ENCODE measurements at regions not wholly inside any gene's neighbourhood (a gene's known extent, or its start where the extent isn't known, plus 50 kb on each side); places are given as distances from the start of the nearest gene placed in this dataset.
A peak's percentile ranks its signal among the peaks of the same experiment; 100 is the strongest.
"Not testable (repeated sequence)": the region's sequence is repeated elsewhere in the genome, so short reads cannot be mapped to it uniquely, and the experiment has no call there.

GRCh38 chr12:92070054-92070863, 75.4 kb downstream of the BTG1 start:
- no peak for TF ChIP-seq POLR2A (IDR thresholded peaks at IDR 0.05; ENCODE audit: low read depth, low read length)
- FAIRE-seq (no peak), DNase-seq (ENCODE audit: insufficient read length, low spot score) (no peak)

GRCh38 chr12:92068459-92068858, 77.2 kb downstream of the BTG1 start:
- FAIRE-seq (peak; percentile 6), DNase-seq (ENCODE audit: insufficient read length, low spot score) (no peak)
- TF ChIP-seq POLR2A (IDR thresholded peaks at IDR 0.05; ENCODE audit: low read depth, low read length), result no peak

DNA sequence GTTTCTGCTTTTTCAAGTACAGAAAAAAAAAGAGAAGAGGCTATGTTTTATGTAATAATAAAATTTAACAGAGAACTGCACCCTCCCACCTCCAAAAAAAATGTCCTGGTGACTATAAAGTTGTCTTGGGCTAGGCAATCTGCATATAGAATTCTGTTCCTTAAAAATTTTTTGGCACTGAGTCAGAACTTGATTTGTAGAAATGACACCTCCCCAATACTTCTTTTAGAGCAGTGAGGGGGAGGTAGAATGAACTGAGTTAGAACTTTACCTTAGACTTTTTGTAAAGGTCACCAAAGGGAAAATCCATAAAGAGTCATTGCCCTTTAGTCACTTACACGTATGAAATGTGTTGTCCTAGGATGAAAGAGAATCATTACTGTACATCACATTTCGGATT, 80.0 kb downstream of the BTG1 start:
- DNase-seq (ENCODE audit: insufficient read length, low spot score), result no peak
- FAIRE-seq, result peak; percentile 50
- TF ChIP-seq POLR2A (IDR thresholded peaks at IDR 0.05; ENCODE audit: low read depth, low read length), result no peak

DNA sequence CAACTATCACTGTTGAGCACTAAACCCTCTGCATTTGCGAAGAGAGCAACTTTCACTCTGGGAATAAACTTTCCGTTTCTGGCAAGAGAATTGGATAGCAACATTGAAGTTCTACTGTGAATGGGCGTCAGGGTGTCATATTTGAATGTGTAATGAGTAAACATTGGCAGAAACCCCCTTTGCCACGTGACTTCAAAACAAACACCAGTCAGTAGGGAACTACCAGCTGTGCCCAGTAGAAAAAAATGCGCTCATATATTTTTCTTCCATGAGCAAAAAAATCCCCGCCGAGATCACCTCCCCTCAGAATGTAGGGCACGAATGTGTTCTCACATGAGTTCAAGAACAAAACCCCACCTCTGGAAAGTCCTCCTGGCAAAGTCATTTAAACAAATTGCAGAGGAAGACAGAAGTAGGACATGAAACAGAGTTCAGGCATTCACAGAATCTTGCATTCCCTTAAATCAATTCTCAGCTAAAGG, 80.6 kb downstream of the BTG1 start:
- TF ChIP-seq POLR2A (IDR thresholded peaks at IDR 0.05; ENCODE audit: low read depth, low read length), result no peak
- DNase-seq (ENCODE audit: insufficient read length, low spot score) (no peak), FAIRE-seq (peak; percentile 75)

DNA sequence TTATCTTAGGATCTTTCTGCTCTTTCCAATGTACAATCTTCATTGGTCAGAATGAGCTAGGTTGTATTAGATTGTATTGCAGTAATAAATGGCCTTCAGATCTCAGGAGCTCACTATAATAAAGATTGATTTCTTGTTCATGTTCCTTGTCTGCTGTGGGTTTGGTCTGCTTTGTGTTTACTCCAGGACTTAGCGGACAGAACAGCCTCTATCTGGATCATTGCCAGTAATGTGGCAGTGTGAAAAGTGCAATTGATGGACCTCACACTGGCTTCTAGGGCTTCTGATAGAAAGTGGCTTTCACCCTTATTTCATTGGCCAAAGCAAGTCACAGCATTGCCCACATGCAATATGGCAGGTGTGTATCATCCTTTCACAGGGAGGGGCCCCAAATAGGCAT, 81.2 kb downstream of the BTG1 start:
- FAIRE-seq (peak; percentile 30), DNase-seq (ENCODE audit: insufficient read length, low spot score) (no peak)
- no peak for TF ChIP-seq POLR2A (IDR thresholded peaks at IDR 0.05; ENCODE audit: low read depth, low read length)

DNA sequence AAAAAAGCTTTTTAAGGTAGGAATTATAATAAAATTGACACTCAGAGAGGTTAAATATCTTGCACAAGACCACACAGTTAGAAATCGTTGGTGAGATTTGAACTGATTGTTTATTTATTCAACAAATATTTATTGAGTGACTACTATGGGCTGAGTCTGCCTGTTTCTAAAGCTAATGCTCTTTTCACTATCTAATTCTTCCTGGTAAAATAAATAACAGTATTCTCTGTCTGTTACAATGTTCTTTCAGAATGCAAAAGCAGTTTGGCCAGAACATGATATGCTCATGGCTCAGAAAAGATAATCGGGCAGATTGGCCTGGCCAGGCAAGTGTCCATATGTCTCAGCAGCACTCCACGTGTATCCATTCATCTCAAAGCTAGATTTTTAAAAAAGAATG, 82.0 kb downstream of the BTG1 start:
- FAIRE-seq (no peak), DNase-seq (ENCODE audit: insufficient read length, low spot score) (no peak)
- no peak for TF ChIP-seq POLR2A (IDR thresholded peaks at IDR 0.05; ENCODE audit: low read depth, low read length)

DNA sequence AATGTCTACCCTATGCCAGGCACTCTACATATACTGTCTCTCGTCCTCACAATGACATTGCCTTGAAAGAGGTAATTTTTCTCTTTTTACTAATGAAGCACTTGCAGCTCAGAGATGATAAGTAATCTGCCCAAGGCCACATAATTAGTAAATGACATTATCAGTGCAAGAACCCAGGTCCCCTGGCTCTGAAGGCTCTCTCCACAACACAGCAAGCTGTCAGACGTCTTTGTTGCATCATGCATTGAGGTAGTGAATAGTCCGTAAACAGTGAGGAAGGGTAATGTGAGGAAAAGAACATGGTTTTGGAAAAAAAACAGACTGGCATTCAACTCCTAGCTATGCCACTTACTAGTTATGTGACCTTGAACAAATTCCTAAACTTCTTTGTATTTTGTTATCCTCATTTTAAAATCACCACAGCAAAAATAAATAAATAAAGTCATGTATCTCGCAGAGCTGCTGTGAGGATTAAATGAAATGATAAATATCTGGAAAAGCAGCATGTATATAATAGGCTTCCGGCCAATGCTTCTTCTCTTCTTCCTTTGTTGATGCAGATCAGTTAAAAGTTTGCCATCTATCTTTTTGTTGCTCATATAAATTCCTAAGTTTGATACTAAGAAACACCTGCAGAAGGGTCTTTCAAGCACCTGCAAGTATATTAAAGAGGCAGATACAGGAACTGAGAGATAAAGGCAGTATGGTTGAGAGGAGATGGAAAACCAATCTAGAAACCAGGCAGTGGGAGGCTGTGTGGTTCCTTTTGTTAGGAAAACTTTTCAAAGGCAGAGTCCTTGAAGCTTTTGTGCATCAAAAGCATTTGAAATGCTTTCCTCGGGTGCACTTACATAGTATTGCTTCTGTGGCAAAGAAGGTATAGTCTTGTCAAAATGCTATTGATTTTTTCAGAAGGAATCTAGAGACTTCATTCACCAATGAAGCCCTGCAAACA, 82.8 kb downstream of the BTG1 start:
- no peak for TF ChIP-seq POLR2A (IDR thresholded peaks at IDR 0.05; ENCODE audit: low read depth, low read length)
- no peak for DNase-seq (ENCODE audit: insufficient read length, low spot score)
- no peak for FAIRE-seq

GRCh38 chr12:92061061-92061460, 84.6 kb downstream of the BTG1 start:
- TF ChIP-seq POLR2A (IDR thresholded peaks at IDR 0.05; ENCODE audit: low read depth, low read length), result no peak
- FAIRE-seq (no peak), DNase-seq (ENCODE audit: insufficient read length, low spot score) (no peak)

- TF ChIP-seq POLR2A (IDR thresholded peaks at IDR 0.05; ENCODE audit: low read depth, low read length), result no peak
- no peak for DNase-seq (ENCODE audit: insufficient read length, low spot score)
- FAIRE-seq, result peak; percentile 95
These were observed 85.7 kb downstream of the BTG1 start for GRCh38 chr12:92059960-92060359.

DNA sequence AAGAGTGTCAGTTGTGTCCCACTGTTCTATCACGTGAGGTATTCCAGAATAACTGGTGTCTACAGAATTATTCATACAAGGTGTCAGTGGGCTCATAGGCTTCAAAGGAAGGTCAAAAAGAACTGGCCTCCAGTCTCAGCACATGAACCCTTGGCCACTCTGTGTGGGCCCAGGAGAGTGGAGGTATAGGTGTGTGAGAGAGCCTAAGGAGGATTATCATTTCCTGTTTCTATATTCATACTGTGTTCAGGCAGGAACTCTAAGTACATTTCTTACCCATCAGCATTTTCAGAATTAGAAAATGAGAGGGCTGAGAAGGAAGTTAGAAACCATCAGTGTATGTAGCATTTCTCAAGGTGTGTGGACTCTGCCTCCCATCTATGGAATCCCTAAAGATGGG, 87.0 kb downstream of the BTG1 start:
- DNase-seq (ENCODE audit: insufficient read length, low spot score) (no peak), FAIRE-seq (no peak)
- no peak for TF ChIP-seq POLR2A (IDR thresholded peaks at IDR 0.05; ENCODE audit: low read depth, low read length)

- not testable (repeated sequence) for DNase-seq (ENCODE audit: insufficient read length, low spot score); FAIRE-seq
These were observed 88.9 kb downstream of the BTG1 start for GRCh38 chr12:92056756-92057155.

DNA sequence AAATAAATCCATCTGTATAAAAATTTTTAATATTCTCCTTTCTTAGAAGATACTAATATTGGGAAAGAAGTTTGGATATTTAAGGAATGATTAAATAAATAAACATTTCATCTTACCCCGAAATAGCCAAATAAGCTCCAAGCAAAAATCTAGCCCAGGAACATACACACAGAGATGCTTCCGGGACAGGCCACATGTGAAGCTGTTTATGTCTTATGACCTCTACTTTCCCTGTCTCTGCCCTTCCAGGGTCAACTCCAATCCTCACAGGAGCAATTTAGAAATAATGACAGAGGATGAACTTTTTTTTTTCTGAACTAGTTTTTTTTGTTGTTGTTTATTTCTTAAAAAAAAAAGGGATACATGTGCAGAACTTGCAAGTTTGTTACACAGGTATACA, 89.4 kb downstream of the BTG1 start:
- FAIRE-seq (no peak), DNase-seq (ENCODE audit: insufficient read length, low spot score) (no peak)
- TF ChIP-seq POLR2A (IDR thresholded peaks at IDR 0.05; ENCODE audit: low read depth, low read length), result no peak

GRCh38 chr12:92055877-92056276, 89.8 kb downstream of the BTG1 start:
- DNase-seq (ENCODE audit: insufficient read length, low spot score) (no peak), FAIRE-seq (no peak)
- TF ChIP-seq POLR2A (IDR thresholded peaks at IDR 0.05; ENCODE audit: low read depth, low read length), result no peak

- no peak for DNase-seq (ENCODE audit: insufficient read length, low spot score)
- no peak for TF ChIP-seq POLR2A (IDR thresholded peaks at IDR 0.05; ENCODE audit: low read depth, low read length)
- FAIRE-seq, result no peak
These were observed 94.2 kb downstream of the BTG1 start for GRCh38 chr12:92051441-92051840.

Measured in H54 (cell line).